ENCODE measurements at regions not wholly inside any gene's neighbourhood (a gene's known extent, or its start where the extent isn't known, plus 50 kb on each side); places are given as distances from the start of the nearest gene placed in this dataset.

- no peak for DNase-seq (ENCODE audit: low read depth in 2 of 3, low spot score in 1 of 3)
These were observed 505.4 kb downstream of the CPS1 start for GRCh38 chr2:211061612-211062296.

- no peak for DNase-seq (ENCODE audit: low read depth in 2 of 3, low spot score in 1 of 3)
These were observed 505.9 kb downstream of the CPS1 start for GRCh38 chr2:211062297-211062612.

GRCh38 chr2:211067029-211067428 is 510.6 kb downstream of the CPS1 start:
- DNase-seq (ENCODE audit: low read depth in 2 of 3, low spot score in 1 of 3): no peak

- no peak for DNase-seq (ENCODE audit: low read depth in 2 of 3, low spot score in 1 of 3)
These were observed 511.8 kb downstream of the CPS1 start for GRCh38 chr2:211068108-211068780.

GRCh38 chr2:211070547-211070946 is 514.1 kb downstream of the CPS1 start:
- DNase-seq (ENCODE audit: low read depth in 2 of 3, low spot score in 1 of 3): no peak

- DNase-seq (ENCODE audit: low read depth in 2 of 3, low spot score in 1 of 3): no peak
These were observed 520.9 kb downstream of the CPS1 start for GRCh38 chr2:211077216-211077767.

- no peak for DNase-seq (ENCODE audit: low read depth in 2 of 3, low spot score in 1 of 3)
These were observed 528.0 kb downstream of the CPS1 start for GRCh38 chr2:211084352-211084751.

- no peak for DNase-seq (ENCODE audit: low read depth in 2 of 3, low spot score in 1 of 3)
These were observed 528.8 kb downstream of the CPS1 start for GRCh38 chr2:211085056-211085680.

GRCh38 chr2:211086049-211086448 is 529.6 kb downstream of the CPS1 start:
- no peak for DNase-seq (ENCODE audit: low read depth in 2 of 3, low spot score in 1 of 3)

- DNase-seq (ENCODE audit: low read depth in 2 of 3, low spot score in 1 of 3): no peak
These were observed 532.7 kb downstream of the CPS1 start for GRCh38 chr2:211089127-211089526.

- no peak for DNase-seq (ENCODE audit: low read depth in 2 of 3, low spot score in 1 of 3)
These were observed 537.4 kb downstream of the CPS1 start for GRCh38 chr2:211093743-211094303.

GRCh38 chr2:211103989-211104388 is 547.6 kb downstream of the CPS1 start:
- no peak for DNase-seq (ENCODE audit: low read depth in 2 of 3, low spot score in 1 of 3)

- no peak for DNase-seq (ENCODE audit: low read depth in 2 of 3, low spot score in 1 of 3)
These were observed 557.2 kb downstream of the CPS1 start for GRCh38 chr2:211113334-211114175.

GRCh38 chr2:211114826-211115455 is 558.5 kb downstream of the CPS1 start:
- DNase-seq (ENCODE audit: low read depth in 2 of 3, low spot score in 1 of 3): no peak

- no peak for DNase-seq (ENCODE audit: low read depth in 2 of 3, low spot score in 1 of 3)
These were observed 560.6 kb downstream of the CPS1 start for GRCh38 chr2:211117026-211117425.

GRCh38 chr2:211126256-211126655 is 569.9 kb downstream of the CPS1 start:
- no peak for DNase-seq (ENCODE audit: low read depth in 2 of 3, low spot score in 1 of 3)

- DNase-seq (ENCODE audit: low read depth in 2 of 3, low spot score in 1 of 3): no peak
These were observed 571.1 kb downstream of the CPS1 start for GRCh38 chr2:211127501-211127900.

GRCh38 chr2:211128287-211128686 is 571.9 kb downstream of the CPS1 start:
- DNase-seq (ENCODE audit: low read depth in 2 of 3, low spot score in 1 of 3): no peak

GRCh38 chr2:211129798-211130197 is 573.4 kb downstream of the CPS1 start:
- DNase-seq (ENCODE audit: low read depth in 2 of 3, low spot score in 1 of 3): no peak

GRCh38 chr2:211132046-211132445 is 575.6 kb downstream of the CPS1 start:
- DNase-seq (ENCODE audit: low read depth in 2 of 3, low spot score in 1 of 3): no peak

- DNase-seq (ENCODE audit: low read depth in 2 of 3, low spot score in 1 of 3): no peak
These were observed 576.2 kb downstream of the CPS1 start for GRCh38 chr2:211132573-211132972.

All from stimulated activated CD4-positive, alpha-beta T cell treated with anti-CD3 and anti-CD28 coated beads, Interleukin-12 subunit alpha, Interleukin-12 subunit beta, amount 100 ng/mL, for 48 hours (primary cell).